BLaER1 treated with 17β-estradiol and CSF1 and Interleukin-3, amounts not matched to agents 10 nM and 100 nM (cell line): ENCODE measurements at regions not wholly inside any gene's neighbourhood (a gene's known extent, or its start where the extent isn't known, plus 50 kb on each side); places are given as distances from the start of the nearest gene placed in this dataset.

Experiments
- H3K27ac ChIP-seq, 11 experiments: shearing (Covaris generic); formaldehyde crosslinking; 2 replicates each; pipeline ENCODE4 v1.8.1; 2022
- H3K27me3 ChIP-seq, 11 experiments: shearing (Covaris generic); formaldehyde crosslinking; 2 replicates each; pipeline ENCODE4 v1.8.1; 2022
- H3K36me3 ChIP-seq, 11 experiments: shearing (Covaris generic); formaldehyde crosslinking; 2 replicates each; pipeline ENCODE4 v1.8.1; 2022
- H3K4me1 ChIP-seq, 10 experiments: shearing (Covaris generic); formaldehyde crosslinking; 2 replicates each; pipeline ENCODE4 v1.8.1; 2022
- H3K4me2 ChIP-seq, 11 experiments: shearing (Covaris generic); formaldehyde crosslinking; 2 replicates each; pipeline ENCODE4 v1.8.1; 2022
- H3K4me3 ChIP-seq, 10 experiments: shearing (Covaris generic); formaldehyde crosslinking; 2 replicates each; pipeline ENCODE4 v1.8.1; 2022
- H3K9ac ChIP-seq, 11 experiments: shearing (Covaris generic); formaldehyde crosslinking; 2 replicates each; pipeline ENCODE4 v1.8.1; 2022
- H3K9me3 ChIP-seq, 11 experiments: shearing (Covaris generic); formaldehyde crosslinking; replicated peaks in 1 of 11; 2 replicates each; pipeline ENCODE4 v1.8.1; 2022
- H4K20me1 ChIP-seq, 11 experiments: shearing (Covaris generic); formaldehyde crosslinking; 2 replicates each; pipeline ENCODE4 v1.8.1; 2022
- Cebpa-rat ChIP-seq, 11 experiments: shearing (Covaris generic); IDR thresholded peaks; 2 replicates each; pipeline ENCODE4 v1.8.1; 2022

- no peak for TF ChIP-seq Cebpa-rat (IDR thresholded peaks at IDR 0.05)
- Histone ChIP-seq H3K4me3 (no peak overlapping the region), H3K36me3 (no peaks in the 10 kb centered on the region), H4K20me1 (no peaks in the 10 kb centered on the region), H3K9me3 (no peaks in the 10 kb centered on the region), H3K4me1 (peaks cover 0 to 34% (median 19%) of the 10 kb centered on the region in 10 experiments; a peak in 11 of 20 replicates), H3K4me2 (peak overlapping the region in 8 of 11 experiments; percentile 5 to 43 (median 33); a peak in 11 of 22 replicates), H3K9ac (no peak overlapping the region), H3K27me3 (no peaks in the 10 kb centered on the region), H3K27ac (no peak overlapping the region)
Measured at GRCh38 chr20:57086066-57086465, 180.4 kb downstream of the BMP7 start.

- TF ChIP-seq Cebpa-rat (IDR thresholded peaks at IDR 0.05), result no peak
- no peaks in the 10 kb centered on the region for H3K27me3 ChIP-seq
- no peaks in the 10 kb centered on the region for H3K36me3 ChIP-seq
- H3K9me3 ChIP-seq, result no peaks in the 10 kb centered on the region
- no peak overlapping the region for H3K4me2 ChIP-seq
- no peak overlapping the region for H3K4me3 ChIP-seq
- H4K20me1 ChIP-seq, result no peaks in the 10 kb centered on the region
- peaks cover 0 to 36% (median 20%) of the 10 kb centered on the region in 10 experiments; a peak in 11 of 20 replicates for H3K4me1 ChIP-seq
- no peak overlapping the region for H3K9ac ChIP-seq
- no peak overlapping the region for H3K27ac ChIP-seq
Measured at GRCh38 chr20:57087102-57087501, 179.3 kb downstream of the BMP7 start.

- Histone ChIP-seq H3K9me3 (no peaks in the 10 kb centered on the region), H3K36me3 (no peaks in the 10 kb centered on the region), H3K9ac (no peak overlapping the region; a peak in 1 of 22 replicates), H4K20me1 (no peaks in the 10 kb centered on the region), H3K4me3 (no peak overlapping the region), H3K27me3 (no peaks in the 10 kb centered on the region), H3K4me1 (peaks cover 0 to 35% (median 20%) of the 10 kb centered on the region in 10 experiments; a peak in 11 of 20 replicates), H3K27ac (no peak overlapping the region), H3K4me2 (peak overlapping the region in 1 of 11 experiments; percentile 43; a peak in 1 of 22 replicates)
- no peak for TF ChIP-seq Cebpa-rat (IDR thresholded peaks at IDR 0.05)
Measured at GRCh38 chr20:57087705-57088104, 178.7 kb downstream of the BMP7 start.

GRCh38 chr20:57088436-57088835 lies 178.0 kb downstream of the BMP7 start:
- no peak for TF ChIP-seq Cebpa-rat (IDR thresholded peaks at IDR 0.05)
- no peak overlapping the region for H3K4me3 ChIP-seq
- peaks cover 0 to 34% (median 20%) of the 10 kb centered on the region in 10 experiments; a peak in 10 of 20 replicates for H3K4me1 ChIP-seq

GRCh38 chr20:57089699-57090144 lies 176.7 kb downstream of the BMP7 start:
- H3K9ac ChIP-seq, result no peak overlapping the region
- H3K4me3 ChIP-seq, result no peak overlapping the region
- peak overlapping the region in 1 of 11 experiments; percentile 40; a peak in 1 of 22 replicates for H3K4me2 ChIP-seq
- H3K9me3 ChIP-seq, result no peaks in the 10 kb centered on the region
- no peaks in the 10 kb centered on the region for H4K20me1 ChIP-seq
- no peak for TF ChIP-seq Cebpa-rat (IDR thresholded peaks at IDR 0.05)
- no peak overlapping the region for H3K27ac ChIP-seq
- no peaks in the 10 kb centered on the region for H3K36me3 ChIP-seq
- no peaks in the 10 kb centered on the region for H3K27me3 ChIP-seq
- peaks cover 0 to 33% (median 20%) of the 10 kb centered on the region in 10 experiments; a peak in 10 of 20 replicates for H3K4me1 ChIP-seq

More at GRCh38 chr20:57088436-57088835, 178.0 kb downstream of the BMP7 start:
- Histone ChIP-seq H3K27ac (no peak overlapping the region), H3K4me2 (peak overlapping the region in 4 of 11 experiments; percentile 11 to 43 (median 18); a peak in 5 of 22 replicates), H3K9ac (peak overlapping the region in 1 of 11 experiments; percentile 34; a peak in 1 of 22 replicates), H4K20me1 (no peaks in the 10 kb centered on the region), H3K27me3 (no peaks in the 10 kb centered on the region), H3K9me3 (no peaks in the 10 kb centered on the region), H3K36me3 (no peaks in the 10 kb centered on the region)

- Histone ChIP-seq H3K4me3 (no peak overlapping the region), H3K9ac (no peak overlapping the region), H3K4me2 (no peak overlapping the region), H3K9me3 (no peaks in the 10 kb centered on the region), H3K27me3 (no peaks in the 10 kb centered on the region), H3K36me3 (no peaks in the 10 kb centered on the region), H3K4me1 (peaks cover 0 to 25% (median 14%) of the 10 kb centered on the region in 10 experiments; a peak in 10 of 20 replicates), H3K27ac (no peak overlapping the region), H4K20me1 (no peaks in the 10 kb centered on the region)
- no peak for TF ChIP-seq Cebpa-rat (IDR thresholded peaks at IDR 0.05)
Measured at GRCh38 chr20:57090590-57091560, 175.6 kb downstream of the BMP7 start.

GRCh38 chr20:57091748-57092111 lies 174.7 kb downstream of the BMP7 start:
- Histone ChIP-seq H3K4me2 (peak overlapping the region in 4 of 11 experiments; percentile 2 to 23 (median 10); a peak in 2 of 22 replicates), H3K27ac (no peak overlapping the region), H3K9me3 (no peaks in the 10 kb centered on the region), H4K20me1 (no peaks in the 10 kb centered on the region), H3K4me1 (peaks cover 0 to 17% (median 9%) of the 10 kb centered on the region in 10 experiments; a peak in 9 of 20 replicates), H3K27me3 (no peaks in the 10 kb centered on the region), H3K4me3 (no peak overlapping the region), H3K36me3 (no peaks in the 10 kb centered on the region), H3K9ac (no peak overlapping the region)
- no peak for TF ChIP-seq Cebpa-rat (IDR thresholded peaks at IDR 0.05)

- peaks cover 0 to 17% (median 9%) of the 10 kb centered on the region in 10 experiments; a peak in 9 of 20 replicates for H3K4me1 ChIP-seq
- no peaks in the 10 kb centered on the region for H3K36me3 ChIP-seq
- no peak for TF ChIP-seq Cebpa-rat (IDR thresholded peaks at IDR 0.05)
- no peak overlapping the region for H3K27ac ChIP-seq
- H4K20me1 ChIP-seq, result no peaks in the 10 kb centered on the region
- no peaks in the 10 kb centered on the region for H3K27me3 ChIP-seq
- H3K4me2 ChIP-seq, result peak overlapping the region in 8 of 11 experiments; percentile 2 to 29 (median 22); a peak in 8 of 22 replicates
- H3K9ac ChIP-seq, result no peak overlapping the region
- H3K9me3 ChIP-seq, result no peaks in the 10 kb centered on the region
- no peak overlapping the region for H3K4me3 ChIP-seq
Measured at GRCh38 chr20:57092112-57092899, 174.1 kb downstream of the BMP7 start.
